Stomach (tissue), 8 donors: ENCODE measurements at regions not wholly inside any gene's neighbourhood (a gene's known extent, or its start where the extent isn't known, plus 50 kb on each side); places are given as distances from the start of the nearest gene placed in this dataset.

ENCODE experiments used
- DNase-seq, 2 donors: peaks; one replicate each; pipeline versions ENCODE4 v3.0.0 to v3.0.0-alpha.2; 2013 to 2019
- H3K27ac ChIP-seq, 5 donors: fragments of 200-600 bp in 4 of 5; sonication (generic) in 4 of 5; one replicate each; pipeline ENCODE4 v1.5.1; 2013 to 2019; ENCODE audit warnings: mild to moderate bottlenecking in 1 of 5, moderate library complexity in 1 of 5
- H3K27me3 ChIP-seq, 3 donors: fragments of 200-600 bp; sonication (generic); one replicate each; pipeline ENCODE4 v1.5.1; 2017 to 2019; ENCODE audit warnings: mixed run types in 1 of 3
- H3K36me3 ChIP-seq, 4 donors: fragments of 200-600 bp; sonication (generic); 1 replicate in 3 of 4; 2 replicates in 1 of 4; pipeline ENCODE4 v1.5.1; 2016 to 2019
- H3K4me1 ChIP-seq, 4 donors: fragments of 200-600 bp; sonication (generic); one replicate each; pipeline ENCODE4 v1.5.1; 2016 to 2019
- H3K4me3 ChIP-seq, 4 donors: fragments of 200-600 bp; sonication (generic) in 3 of 4; one replicate each; pipeline ENCODE4 v1.5.1; 2016 to 2019; ENCODE audit warnings: mild to moderate bottlenecking in 1 of 4
- H3K9me3 ChIP-seq, 4 donors: fragments of 200-600 bp; sonication (generic); one replicate each; pipeline ENCODE4 v1.5.1; 2016 to 2019
- EP300 ChIP-seq: sonication (generic); formaldehyde crosslinking; IDR thresholded peaks from one replicate; pipeline ENCODE4 v1.6.1; 2017; ENCODE audit warnings: antibody characterized with exemption
- POLR2A ChIP-seq, 4 donors: fragments of 450-650 bp; IDR thresholded peaks; one replicate each; pipeline ENCODE4 v1.6.1; 2016; ENCODE audit warnings: antibody characterized with exemption in 4 of 4, control low read depth in 2 of 4, mild to moderate bottlenecking in 1 of 4, moderate library complexity in 1 of 4
- POLR2AphosphoS5 ChIP-seq, 3 donors: sonication (generic); formaldehyde crosslinking; IDR thresholded peaks; one replicate each; pipeline ENCODE4 v1.6.1; 2016; ENCODE audit warnings: antibody characterized with exemption in 3 of 3
- WGBS, 5 donors: extraction: QIAGEN DNeasy Blood & Tissue Kit in 3 of 5; methylation state at CpG; one replicate each; pipeline versions ENCODE4 v1.1.5 to v1.1.7; 2013 to 2018; 5-methylcytosine and 5-hydroxymethylcytosine counted together
- intact Hi-C: fragments of 100-400 bp; cut with DNase I; formaldehyde crosslinking; loops from one replicate; pipeline ENCODE4 v1.15.1; 2023; ENCODE audit warnings: low total_unique reads
- TF ChIP-seq, protein P1 (sequence below), 7 experiments: fragments of 450-650 bp in 4 of 7; fragments of 200-600 bp in 3 of 7; sonication (generic) in 3 of 7; IDR thresholded peaks; one replicate each; pipeline ENCODE4 v1.5.1; 2016 to 2019; ENCODE audit warnings: antibody characterized with exemption in 7 of 7, control low read depth in 2 of 7, mild to moderate bottlenecking in 1 of 7
- donor health status: healthy with polysubstance abuse.
- donor health status: Bipolar disorder and iron deficiency.
- donor health status: healthy.

DNA sequence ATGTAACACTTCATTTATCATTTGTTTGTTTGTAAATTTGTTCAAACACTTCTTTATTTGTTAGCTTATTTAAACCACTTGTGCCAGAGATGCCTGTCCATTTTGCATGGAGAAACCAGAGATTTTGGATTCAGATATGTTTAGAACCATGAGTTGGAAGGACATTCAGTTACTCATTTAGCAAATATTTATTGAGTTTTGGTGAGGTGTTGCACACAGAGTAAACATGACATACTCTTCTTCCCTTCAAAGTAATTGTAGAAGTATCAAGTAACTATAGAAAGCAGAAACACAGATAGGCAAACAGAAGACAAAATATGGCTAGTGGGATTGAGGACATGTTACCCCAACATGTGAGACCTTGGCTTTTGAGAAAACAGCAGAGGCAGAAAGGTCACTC lies 136.8 kb upstream of the USP25 start:
- Histone ChIP-seq H3K4me1 (no peaks in the 10 kb centered on the region), H3K36me3 (no peaks in the 10 kb centered on the region), H3K9me3 (no peaks in the 10 kb centered on the region), H3K27me3 (no peaks in the 10 kb centered on the region), H3K27ac (no peak overlapping the region), H3K4me3 (no peak overlapping the region)
- intact Hi-C loops: loop anchor here (10.0 kb wide), 1 partner anchor 1198 kb away; no protein-coding TSS in a partner anchor
- DNase-seq: no peak
- no peak for TF ChIP-seq EP300

DNA sequence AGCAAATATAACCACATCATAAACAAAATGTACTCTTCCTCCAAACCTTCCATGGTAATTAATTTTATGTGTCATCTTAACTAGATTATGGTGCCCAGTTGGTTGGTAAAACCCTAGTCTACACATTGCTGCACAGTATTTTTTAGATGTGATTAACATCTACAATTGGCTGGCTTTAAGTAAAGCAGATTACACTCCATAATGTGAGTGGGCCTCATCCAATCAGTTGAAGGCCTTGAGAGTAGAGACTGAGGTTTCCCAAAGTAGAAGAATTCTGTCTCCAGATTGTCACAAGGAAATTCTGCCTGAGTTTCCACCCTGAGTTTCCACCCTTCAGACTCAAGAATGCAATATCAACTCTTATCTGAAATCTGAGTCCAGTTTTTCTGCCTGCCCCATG lies 128.4 kb upstream of the USP25 start:
- no peaks in the 10 kb centered on the region for H3K27me3 ChIP-seq
- no peaks in the 10 kb centered on the region for H3K36me3 ChIP-seq
- TF ChIP-seq, protein P1, sequence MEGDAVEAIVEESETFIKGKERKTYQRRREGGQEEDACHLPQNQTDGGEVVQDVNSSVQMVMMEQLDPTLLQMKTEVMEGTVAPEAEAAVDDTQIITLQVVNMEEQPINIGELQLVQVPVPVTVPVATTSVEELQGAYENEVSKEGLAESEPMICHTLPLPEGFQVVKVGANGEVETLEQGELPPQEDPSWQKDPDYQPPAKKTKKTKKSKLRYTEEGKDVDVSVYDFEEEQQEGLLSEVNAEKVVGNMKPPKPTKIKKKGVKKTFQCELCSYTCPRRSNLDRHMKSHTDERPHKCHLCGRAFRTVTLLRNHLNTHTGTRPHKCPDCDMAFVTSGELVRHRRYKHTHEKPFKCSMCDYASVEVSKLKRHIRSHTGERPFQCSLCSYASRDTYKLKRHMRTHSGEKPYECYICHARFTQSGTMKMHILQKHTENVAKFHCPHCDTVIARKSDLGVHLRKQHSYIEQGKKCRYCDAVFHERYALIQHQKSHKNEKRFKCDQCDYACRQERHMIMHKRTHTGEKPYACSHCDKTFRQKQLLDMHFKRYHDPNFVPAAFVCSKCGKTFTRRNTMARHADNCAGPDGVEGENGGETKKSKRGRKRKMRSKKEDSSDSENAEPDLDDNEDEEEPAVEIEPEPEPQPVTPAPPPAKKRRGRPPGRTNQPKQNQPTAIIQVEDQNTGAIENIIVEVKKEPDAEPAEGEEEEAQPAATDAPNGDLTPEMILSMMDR (IDR thresholded peaks at IDR 0.05): no peak
- no peak for TF ChIP-seq POLR2AphosphoS5 (IDR thresholded peaks at IDR 0.05)
- H3K4me3 ChIP-seq: no peak overlapping the region
- no peaks in the 10 kb centered on the region for H3K9me3 ChIP-seq
- no peaks in the 10 kb centered on the region for H3K4me1 ChIP-seq
- H3K27ac ChIP-seq: no peak overlapping the region
- DNase-seq: no peak
- intact Hi-C loops: no loop called here

DNA sequence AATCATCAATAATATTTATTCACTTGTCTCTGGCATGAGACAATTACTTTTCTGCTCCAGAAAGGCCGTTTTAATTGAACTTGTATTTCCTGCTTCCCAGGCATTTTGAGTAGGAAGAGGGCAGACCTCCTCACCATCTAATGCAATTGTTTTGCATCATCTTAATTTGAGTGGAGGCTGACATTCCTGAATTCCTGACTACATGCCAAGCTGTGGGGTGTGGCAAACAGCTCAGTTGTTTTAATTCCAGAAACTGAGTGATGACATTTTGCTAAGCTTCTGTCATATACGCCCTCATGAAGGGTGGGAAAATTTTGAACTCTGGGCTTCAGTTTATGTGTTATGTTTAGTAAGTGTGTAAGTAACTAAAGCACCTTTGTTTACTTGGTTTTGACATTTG lies 125.4 kb upstream of the USP25 start:
- H3K27ac ChIP-seq: no peak overlapping the region
- WGBS, 5 donors: 27 to 40% (median 28%) methylated on average over 2 of the region's 2 CpGs
- no peak overlapping the region for H3K4me3 ChIP-seq
- TF ChIP-seq POLR2A (IDR thresholded peaks at IDR 0.05) (no peak), EP300 (no peak), POLR2AphosphoS5 (IDR thresholded peaks at IDR 0.05) (no peak)
- TF ChIP-seq, protein P1 (IDR thresholded peaks at IDR 0.05): no peak
- H3K27me3 ChIP-seq: no peaks in the 10 kb centered on the region
- peak in 1 of 2 donors; percentile 21 for DNase-seq
- H3K36me3 ChIP-seq: no peaks in the 10 kb centered on the region
- H3K4me1 ChIP-seq: no peaks in the 10 kb centered on the region
- intact Hi-C loops: no loop called here
- H3K9me3 ChIP-seq: no peaks in the 10 kb centered on the region

DNA sequence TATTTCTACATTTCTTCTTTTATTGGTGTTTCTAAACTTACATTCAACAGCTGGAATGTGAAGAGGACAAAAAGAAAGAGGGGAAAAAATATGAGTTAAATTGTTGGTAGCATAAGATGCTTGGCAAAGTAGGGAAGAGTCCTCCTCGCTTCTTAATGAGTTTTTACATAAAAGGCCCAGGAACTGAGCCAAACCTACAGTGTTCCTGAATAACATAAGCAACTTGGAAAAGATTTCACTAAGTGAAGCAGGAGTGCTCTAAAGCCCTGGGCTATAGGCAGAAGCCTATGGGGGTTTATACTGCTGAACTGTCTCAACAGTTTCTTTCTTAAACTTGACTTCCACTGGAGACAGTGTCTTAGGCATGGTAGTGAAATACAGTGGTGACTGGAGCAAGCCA lies 115.0 kb upstream of the USP25 start:
- H3K4me3 ChIP-seq: no peak overlapping the region
- no peaks in the 10 kb centered on the region for H3K27me3 ChIP-seq
- no peak for TF ChIP-seq POLR2A (IDR thresholded peaks at IDR 0.05)
- TF ChIP-seq EP300: no peak
- TF ChIP-seq, protein P1 (IDR thresholded peaks at IDR 0.05): no peak
- no peak for TF ChIP-seq POLR2AphosphoS5 (IDR thresholded peaks at IDR 0.05)
- H3K9me3 ChIP-seq: peaks cover 0 to 8% (median 0%) of the 10 kb centered on the region in 4 donors
- intact Hi-C loops: no loop called here
- no peaks in the 10 kb centered on the region for H3K36me3 ChIP-seq
- no peak overlapping the region for H3K27ac ChIP-seq
- 58 to 66% (median 62%) methylated on average over 1 of the region's 1 CpG for whole genome bisulfite sequencing, 5 donors
- H3K4me1 ChIP-seq: no peaks in the 10 kb centered on the region
- peak in 1 of 2 donors; percentile 33 for DNase-seq

DNA sequence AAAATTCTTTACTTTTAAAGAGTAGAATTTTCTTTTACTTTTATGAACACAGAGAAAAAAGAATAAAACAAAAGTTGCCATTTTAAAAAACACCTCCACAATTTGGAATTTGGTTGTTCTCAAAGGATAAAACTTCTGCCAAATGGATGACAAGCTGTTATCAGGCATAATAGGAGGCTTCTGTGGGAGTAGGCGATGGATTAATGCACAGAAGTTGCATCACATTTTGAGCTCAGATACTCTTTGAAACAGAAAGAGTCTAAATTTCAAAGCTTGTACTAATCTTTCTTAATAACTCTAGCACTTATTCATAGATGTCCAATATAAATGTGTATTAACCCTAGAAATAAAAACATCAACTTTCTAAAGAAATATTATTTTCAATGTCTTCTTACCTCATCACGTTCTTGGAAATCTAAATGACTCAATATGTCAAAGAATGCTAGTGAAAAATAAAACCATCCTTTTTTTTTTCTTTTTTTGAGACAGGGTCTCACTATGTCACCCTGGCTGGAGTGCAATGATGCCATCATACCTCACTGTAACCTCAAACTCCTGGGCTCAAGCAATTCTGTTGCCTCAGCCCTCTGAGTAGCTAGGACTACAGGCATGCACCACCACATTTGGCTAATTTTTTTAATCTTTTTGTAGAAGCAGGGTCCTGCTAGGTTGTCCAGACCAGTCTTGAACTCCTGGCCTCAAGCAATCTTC lies 112.8 kb upstream of the USP25 start:
- no peaks in the 10 kb centered on the region for H3K36me3 ChIP-seq
- H3K9me3 ChIP-seq: peaks cover 0 to under 1% (median 0%) of the 10 kb centered on the region in 4 donors
- no peaks in the 10 kb centered on the region for H3K27me3 ChIP-seq
- TF ChIP-seq POLR2AphosphoS5 (IDR thresholded peaks at IDR 0.05) (no peak), EP300 (no peak), POLR2A (IDR thresholded peaks at IDR 0.05) (no peak)
- TF ChIP-seq, protein P1 (IDR thresholded peaks at IDR 0.05): no peak
- no peak overlapping the region for H3K4me3 ChIP-seq
- intact Hi-C loops: no loop called here
- DNase-seq: peak in 1 of 2 donors; percentile 25
- H3K27ac ChIP-seq: no peak overlapping the region
- 79 to 92% (median 89%) methylated on average over 2 of the region's 2 CpGs for WGBS, 5 donors
- no peaks in the 10 kb centered on the region for H3K4me1 ChIP-seq
